ENCODE measurements at regions not wholly inside any gene's neighbourhood (a gene's known extent, or its start where the extent isn't known, plus 50 kb on each side); places are given as distances from the start of the nearest gene placed in this dataset.

DNA sequence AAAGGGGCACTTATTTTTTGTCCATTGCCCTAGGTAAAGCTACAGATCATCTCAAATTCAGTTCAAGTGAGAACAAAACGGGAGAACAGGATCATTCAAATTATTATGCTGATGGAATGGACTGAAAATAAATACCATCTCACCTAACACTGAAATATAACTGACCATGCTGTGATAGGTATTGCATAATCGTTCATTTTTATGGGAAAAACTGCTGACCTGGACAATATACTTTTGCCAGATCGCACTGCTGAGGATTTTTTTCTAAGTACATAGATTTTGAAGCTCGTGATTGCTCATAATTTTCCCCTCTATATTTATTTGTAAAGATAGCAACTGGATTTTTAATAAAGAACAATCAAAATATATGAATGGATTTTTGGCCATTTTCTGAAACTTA lies 636.6 kb upstream of the NEGR1 start:
- no peaks in the 10 kb centered on the region for H3K9me3 ChIP-seq (ENCODE audit: control insufficient read depth, low read length, poor library complexity, severe bottlenecking)
- no peak for ATAC-seq
- Mint-ChIP-seq H3K4me3 (no peak overlapping the region), H3K36me3 (ENCODE audit: low read depth) (no peaks in the 10 kb centered on the region), H3K4me1 (no peaks in the 10 kb centered on the region), H3K27ac (no peak overlapping the region), H3K27me3 (no peaks in the 10 kb centered on the region)
- DNase-seq, result no peak

DNA sequence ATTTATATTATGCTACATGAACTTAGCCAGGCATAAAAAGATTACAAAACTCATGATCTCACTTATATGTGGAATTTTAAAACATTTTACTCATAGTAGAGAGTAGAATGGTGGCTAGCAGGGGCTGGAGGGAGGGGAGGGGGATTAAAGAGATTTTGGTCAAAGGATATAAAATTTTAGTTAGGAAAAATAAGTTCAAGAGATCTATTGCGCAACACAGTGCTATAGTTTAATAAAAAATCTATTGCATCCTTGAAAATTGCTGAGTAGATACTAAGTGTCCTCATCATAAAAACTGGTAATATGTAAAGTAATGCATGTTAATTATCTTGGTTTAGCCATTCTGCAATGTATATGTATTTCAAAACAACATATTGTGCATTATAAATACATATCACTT lies 635.6 kb upstream of the NEGR1 start:
- no peak for DNase-seq
- H3K27ac Mint-ChIP-seq, result no peak overlapping the region
- H3K36me3 Mint-ChIP-seq (ENCODE audit: low read depth), result no peaks in the 10 kb centered on the region
- no peaks in the 10 kb centered on the region for H3K27me3 Mint-ChIP-seq
- no peak for ATAC-seq
- H3K9me3 ChIP-seq (ENCODE audit: control insufficient read depth, low read length, poor library complexity, severe bottlenecking), result no peaks in the 10 kb centered on the region
- H3K4me3 Mint-ChIP-seq, result no peak overlapping the region
- H3K4me1 Mint-ChIP-seq, result no peaks in the 10 kb centered on the region

DNA sequence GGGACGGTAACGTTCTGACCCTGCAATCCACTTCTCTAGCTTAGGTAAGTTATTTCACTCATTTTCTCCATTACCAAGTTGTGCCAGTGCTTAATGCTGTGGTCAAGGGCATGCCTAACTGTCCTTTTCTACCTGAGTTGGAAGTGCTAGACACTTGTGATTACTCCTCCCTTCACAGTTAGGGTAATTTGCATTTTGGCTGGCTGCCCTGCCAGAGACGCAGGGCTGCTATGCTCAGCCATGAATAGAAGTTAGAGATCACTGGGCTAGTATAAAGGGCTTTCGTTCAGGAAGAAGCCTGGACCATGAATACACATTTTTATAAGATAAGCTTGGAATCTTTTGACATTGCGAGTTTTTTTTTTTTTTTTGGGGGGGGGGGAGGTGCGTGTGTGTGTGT lies 633.2 kb upstream of the NEGR1 start:
- Mint-ChIP-seq H3K27ac (no peak overlapping the region), H3K36me3 (ENCODE audit: low read depth) (no peaks in the 10 kb centered on the region), H3K27me3 (no peaks in the 10 kb centered on the region), H3K4me3 (no peak overlapping the region), H3K4me1 (no peaks in the 10 kb centered on the region)
- no peak for DNase-seq
- H3K9me3 ChIP-seq (ENCODE audit: control insufficient read depth, low read length, poor library complexity, severe bottlenecking), result no peaks in the 10 kb centered on the region
- ATAC-seq, result no peak

DNA sequence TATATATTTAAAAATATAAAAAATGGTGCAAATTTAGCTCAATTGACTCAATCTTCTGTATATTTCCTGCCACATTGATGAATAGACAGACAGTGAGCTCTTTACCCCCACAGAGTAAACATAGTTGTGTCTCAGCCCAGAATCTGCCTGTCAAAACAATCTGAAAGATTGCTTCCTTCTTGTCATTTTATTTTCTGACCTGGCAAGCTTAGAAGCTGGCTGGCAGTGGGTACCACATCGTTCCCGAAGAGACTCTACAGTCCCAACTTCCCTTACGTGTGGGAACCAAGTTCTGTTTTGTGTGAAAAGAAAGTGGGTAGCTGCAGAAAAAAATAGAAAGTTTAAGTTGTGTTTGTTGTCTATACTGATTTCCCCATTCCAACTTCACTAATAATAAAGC lies 629.3 kb upstream of the NEGR1 start:
- Mint-ChIP-seq H3K27ac (no peak overlapping the region), H3K4me1 (no peaks in the 10 kb centered on the region), H3K27me3 (no peaks in the 10 kb centered on the region), H3K4me3 (no peak overlapping the region), H3K36me3 (ENCODE audit: low read depth) (no peaks in the 10 kb centered on the region)
- no peak for DNase-seq
- no peak for ATAC-seq
- H3K9me3 ChIP-seq (ENCODE audit: control insufficient read depth, low read length, poor library complexity, severe bottlenecking), result no peaks in the 10 kb centered on the region

DNA sequence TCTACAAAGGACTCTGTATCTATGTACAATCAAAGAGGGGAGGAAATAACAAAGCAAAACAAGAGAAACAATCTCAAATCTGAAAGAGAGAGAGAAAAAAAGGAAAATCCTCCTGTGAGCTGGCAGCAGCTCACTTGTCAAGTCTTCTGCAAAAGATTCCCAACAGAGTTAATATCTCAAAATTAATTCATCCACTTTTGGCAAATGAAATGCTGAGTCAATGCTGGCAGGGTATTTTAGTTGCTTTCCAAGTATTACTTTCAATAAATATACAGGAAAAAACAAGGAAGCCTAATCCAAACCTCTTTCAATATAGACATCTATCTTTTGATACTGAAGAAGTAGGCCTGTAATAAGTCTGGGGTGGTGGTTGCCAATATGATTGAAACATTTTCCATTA lies 613.9 kb upstream of the NEGR1 start:
- Mint-ChIP-seq H3K27me3 (no peaks in the 10 kb centered on the region), H3K36me3 (ENCODE audit: low read depth) (no peaks in the 10 kb centered on the region), H3K4me3 (no peak overlapping the region), H3K4me1 (no peaks in the 10 kb centered on the region), H3K27ac (no peak overlapping the region)
- ATAC-seq, result no peak
- no peaks in the 10 kb centered on the region for H3K9me3 ChIP-seq (ENCODE audit: control insufficient read depth, low read length, poor library complexity, severe bottlenecking)
- DNase-seq, result no peak

DNA sequence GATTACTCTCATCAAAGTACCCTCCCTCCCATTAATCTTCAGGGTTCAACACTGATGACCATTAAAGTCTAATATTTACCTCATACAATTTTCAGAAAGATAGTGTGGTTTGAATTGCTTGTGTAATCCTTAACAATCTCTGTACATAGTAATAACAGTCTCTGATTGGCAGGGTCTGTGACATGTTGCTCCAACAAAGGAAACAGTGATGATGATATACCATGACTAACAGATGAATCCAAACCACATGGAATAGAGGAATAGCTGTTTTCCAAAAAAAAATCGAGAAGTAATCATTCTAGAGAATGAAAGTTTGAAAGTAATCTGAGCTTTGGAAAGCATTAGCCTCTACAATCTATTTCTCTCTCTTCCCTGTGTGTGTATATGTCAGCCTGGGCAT lies 610.1 kb upstream of the NEGR1 start:
- H3K36me3 Mint-ChIP-seq (ENCODE audit: low read depth), result no peaks in the 10 kb centered on the region
- no peak overlapping the region for H3K4me3 Mint-ChIP-seq
- ATAC-seq (no peak), DNase-seq (no peak)
- H3K27me3 Mint-ChIP-seq, result no peaks in the 10 kb centered on the region
- no peaks in the 10 kb centered on the region for H3K9me3 ChIP-seq (ENCODE audit: control insufficient read depth, low read length, poor library complexity, severe bottlenecking)
- H3K4me1 Mint-ChIP-seq, result no peaks in the 10 kb centered on the region
- no peak overlapping the region for H3K27ac Mint-ChIP-seq

DNA sequence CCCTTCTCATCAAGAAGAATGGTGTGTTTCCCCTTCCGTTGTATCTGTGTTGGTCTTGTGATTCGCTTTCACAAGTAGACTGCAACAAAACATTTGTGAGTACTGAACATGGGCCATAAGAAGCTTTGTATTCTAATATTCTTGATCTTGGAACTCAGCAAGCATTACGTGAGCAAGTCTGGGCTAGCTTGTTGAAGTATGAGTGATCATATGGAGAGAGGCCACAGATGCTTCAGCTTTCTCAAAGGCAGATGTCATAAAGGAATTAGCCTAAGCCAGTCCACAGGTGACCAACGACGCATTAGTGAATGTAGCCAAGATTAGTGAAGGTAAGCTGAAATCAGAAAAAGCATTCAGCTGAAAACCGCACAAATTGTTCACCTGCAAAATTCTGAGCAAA lies 609.6 kb upstream of the NEGR1 start:
- no peaks in the 10 kb centered on the region for H3K9me3 ChIP-seq (ENCODE audit: control insufficient read depth, low read length, poor library complexity, severe bottlenecking)
- Mint-ChIP-seq H3K4me1 (no peaks in the 10 kb centered on the region), H3K4me3 (no peak overlapping the region), H3K27me3 (no peaks in the 10 kb centered on the region), H3K27ac (no peak overlapping the region), H3K36me3 (ENCODE audit: low read depth) (no peaks in the 10 kb centered on the region)
- no peak for ATAC-seq
- DNase-seq, result no peak

DNA sequence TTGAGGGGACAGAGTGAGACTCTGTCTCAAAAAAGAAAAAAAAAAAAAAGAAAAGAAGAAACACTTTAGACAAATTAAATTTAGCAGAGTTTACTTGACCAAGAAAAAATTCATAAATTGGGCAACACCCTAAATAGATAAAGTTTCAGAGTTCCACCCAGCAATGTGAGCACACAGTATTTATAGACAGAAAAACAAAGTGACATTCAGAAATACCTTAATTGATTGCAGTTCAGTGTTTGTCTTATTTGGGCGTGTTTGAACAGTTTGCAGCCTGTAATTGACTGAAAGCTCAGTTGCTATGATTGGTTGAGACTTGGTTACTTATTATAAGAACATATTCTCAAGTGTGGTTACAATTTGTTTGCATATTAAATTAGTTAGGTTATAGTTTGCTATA lies 603.5 kb upstream of the NEGR1 start:
- Mint-ChIP-seq H3K4me1 (no peaks in the 10 kb centered on the region), H3K4me3 (no peak overlapping the region), H3K36me3 (ENCODE audit: low read depth) (no peaks in the 10 kb centered on the region), H3K27ac (no peak overlapping the region), H3K27me3 (no peaks in the 10 kb centered on the region)
- DNase-seq (no peak), ATAC-seq (no peak)
- no peaks in the 10 kb centered on the region for H3K9me3 ChIP-seq (ENCODE audit: control insufficient read depth, low read length, poor library complexity, severe bottlenecking)

DNA sequence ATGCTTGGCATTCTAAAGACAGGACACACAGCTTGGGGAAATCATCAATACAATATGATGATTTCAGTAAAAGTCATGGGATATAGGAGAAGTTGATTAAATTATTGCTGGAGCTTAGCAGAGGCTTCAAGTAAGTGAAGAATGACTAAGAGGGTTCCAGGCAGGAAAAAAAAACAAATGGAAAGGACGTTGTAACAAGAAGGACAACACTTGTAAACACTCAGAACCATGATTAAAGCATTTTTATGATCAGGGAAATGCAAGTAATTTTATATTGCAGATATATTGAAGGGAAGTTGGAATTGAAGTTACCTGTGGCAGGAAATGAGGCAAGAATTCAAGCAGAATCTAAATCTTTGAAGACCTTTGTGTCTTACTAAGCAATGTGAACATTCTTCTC lies 602.7 kb upstream of the NEGR1 start:
- Mint-ChIP-seq H3K27ac (no peak overlapping the region), H3K4me1 (no peaks in the 10 kb centered on the region), H3K4me3 (no peak overlapping the region), H3K36me3 (ENCODE audit: low read depth) (no peaks in the 10 kb centered on the region), H3K27me3 (no peaks in the 10 kb centered on the region)
- no peaks in the 10 kb centered on the region for H3K9me3 ChIP-seq (ENCODE audit: control insufficient read depth, low read length, poor library complexity, severe bottlenecking)
- DNase-seq, result no peak
- no peak for ATAC-seq

DNA sequence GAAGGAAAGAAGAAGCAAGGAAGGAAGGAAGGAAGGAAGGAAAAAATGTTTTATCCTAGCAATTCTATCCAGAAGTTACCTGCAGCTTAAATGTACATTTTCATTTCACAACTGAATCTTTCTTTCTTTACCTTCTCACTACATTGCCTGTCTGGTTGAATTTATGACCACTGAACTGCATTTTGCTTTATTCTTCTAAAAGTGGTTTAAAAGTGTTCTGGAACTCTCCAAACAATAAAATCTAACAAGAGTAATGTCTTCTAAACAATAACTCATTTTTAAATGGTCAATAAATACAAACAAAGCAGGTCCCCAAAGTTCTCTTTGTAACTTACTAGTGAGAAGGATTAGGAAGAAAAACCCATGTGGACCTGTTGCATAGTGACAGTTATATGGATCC lies 587.5 kb upstream of the NEGR1 start:
- H3K4me1 Mint-ChIP-seq, result no peaks in the 10 kb centered on the region
- H3K36me3 Mint-ChIP-seq (ENCODE audit: low read depth), result no peaks in the 10 kb centered on the region
- no peak overlapping the region for H3K27ac Mint-ChIP-seq

DNA sequence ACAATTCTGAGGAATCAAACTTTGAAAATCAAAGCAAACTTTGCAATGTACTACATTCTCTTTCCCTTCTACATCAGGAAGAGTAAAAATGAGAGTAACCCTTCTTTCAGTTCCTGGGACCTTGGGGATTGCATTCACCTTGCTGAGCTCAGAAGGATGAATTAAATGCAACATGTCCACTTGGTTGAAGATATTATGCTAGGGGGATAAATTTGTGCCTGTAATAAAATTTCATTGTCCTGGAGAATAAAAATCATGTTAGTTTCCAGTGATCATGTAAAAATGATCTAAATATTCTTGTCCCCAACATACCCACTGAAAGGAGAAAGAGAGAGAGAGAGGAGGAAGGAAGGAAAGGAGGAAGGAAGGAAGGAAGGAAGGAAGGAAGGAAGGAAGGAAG lies 587.1 kb upstream of the NEGR1 start:
- no peaks in the 10 kb centered on the region for H3K4me1 Mint-ChIP-seq

More for the DNA sequence above, 587.5 kb upstream of the NEGR1 start:
- ATAC-seq (no peak), DNase-seq (no peak)
- no peaks in the 10 kb centered on the region for H3K27me3 Mint-ChIP-seq
- H3K4me3 Mint-ChIP-seq, result no peak overlapping the region
- H3K9me3 ChIP-seq (ENCODE audit: control insufficient read depth, low read length, poor library complexity, severe bottlenecking), result no peaks in the 10 kb centered on the region

DNA sequence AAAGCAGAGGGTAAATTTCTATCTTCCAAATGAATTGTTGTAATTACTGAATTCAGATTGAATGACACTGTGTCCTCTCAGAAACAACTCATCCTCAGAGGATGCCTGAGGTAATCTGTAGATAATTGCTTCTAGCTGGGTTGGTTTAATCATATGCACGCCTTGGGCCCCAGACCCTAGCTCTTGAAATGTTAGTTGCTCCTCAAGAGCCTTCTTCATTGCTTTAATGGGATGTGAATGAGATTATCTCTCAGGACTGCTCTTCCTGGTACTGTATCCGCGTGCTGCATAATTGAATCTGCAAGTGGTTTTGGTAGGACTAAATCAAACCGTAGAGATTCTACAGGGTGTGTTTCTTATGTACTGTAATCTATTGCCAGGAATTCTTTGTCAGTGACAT lies 569.3 kb upstream of the NEGR1 start:
- no peaks in the 10 kb centered on the region for H3K4me1 Mint-ChIP-seq
- H3K9me3 ChIP-seq (ENCODE audit: control insufficient read depth, low read length, poor library complexity, severe bottlenecking), result no peaks in the 10 kb centered on the region
- H3K4me3 Mint-ChIP-seq, result no peak overlapping the region
- DNase-seq, result no peak
- H3K36me3 Mint-ChIP-seq (ENCODE audit: low read depth), result no peaks in the 10 kb centered on the region
- H3K27me3 Mint-ChIP-seq, result no peaks in the 10 kb centered on the region
- ATAC-seq, result no peak
- H3K27ac Mint-ChIP-seq, result no peak overlapping the region

More for the DNA sequence above, 587.1 kb upstream of the NEGR1 start:
- ATAC-seq (no peak), DNase-seq (no peak)
- no peaks in the 10 kb centered on the region for H3K36me3 Mint-ChIP-seq (ENCODE audit: low read depth)
- H3K27ac Mint-ChIP-seq, result no peak overlapping the region
- H3K9me3 ChIP-seq (ENCODE audit: control insufficient read depth, low read length, poor library complexity, severe bottlenecking), result no peaks in the 10 kb centered on the region
- H3K4me3 Mint-ChIP-seq, result no peak overlapping the region
- H3K27me3 Mint-ChIP-seq, result no peaks in the 10 kb centered on the region

DNA sequence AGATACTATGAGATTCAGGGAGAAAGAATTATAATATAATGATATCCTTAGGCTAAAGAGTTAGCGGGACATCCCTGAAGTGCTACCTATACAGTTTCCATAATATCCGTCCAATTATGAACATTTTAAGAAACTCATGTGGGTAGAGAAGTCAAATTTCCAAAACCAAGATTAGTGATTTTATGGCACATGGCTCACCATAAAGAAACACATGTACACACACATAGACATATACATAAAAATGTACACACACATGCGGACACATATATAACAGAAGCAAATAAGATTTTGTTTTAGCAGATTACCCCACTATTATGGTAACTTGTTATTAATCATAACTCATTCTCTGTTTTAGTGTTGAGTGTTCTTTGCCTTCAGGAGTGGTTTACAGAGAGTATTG lies 566.7 kb upstream of the NEGR1 start:
- ATAC-seq, result no peak
- H3K36me3 Mint-ChIP-seq (ENCODE audit: low read depth), result no peaks in the 10 kb centered on the region

DNA sequence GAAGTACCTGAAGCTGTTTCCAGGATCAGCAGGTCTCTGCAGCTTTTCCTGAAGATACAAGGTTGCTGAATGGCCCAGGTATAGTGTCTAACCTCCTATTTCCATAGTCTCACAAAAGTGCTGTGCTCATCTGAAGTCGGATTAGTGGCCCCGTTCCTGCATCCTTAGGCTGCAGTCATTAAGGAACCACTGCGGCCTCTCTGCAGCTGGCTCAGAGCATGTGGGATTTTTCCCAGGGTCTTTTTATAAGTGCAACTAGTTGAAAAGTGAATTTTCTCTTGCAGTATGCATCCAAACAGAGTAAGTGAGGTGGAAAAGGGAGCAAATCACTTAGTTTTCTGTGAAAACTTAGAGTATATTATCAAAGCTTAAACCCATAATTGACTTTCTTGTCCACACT lies 565.3 kb upstream of the NEGR1 start:
- H3K9me3 ChIP-seq (ENCODE audit: control insufficient read depth, low read length, poor library complexity, severe bottlenecking), result no peaks in the 10 kb centered on the region
- no peaks in the 10 kb centered on the region for H3K36me3 Mint-ChIP-seq (ENCODE audit: low read depth)
- H3K4me3 Mint-ChIP-seq, result no peak overlapping the region
- no peak for DNase-seq
- no peak for ATAC-seq
- no peaks in the 10 kb centered on the region for H3K4me1 Mint-ChIP-seq
- H3K27ac Mint-ChIP-seq, result no peak overlapping the region
- no peaks in the 10 kb centered on the region for H3K27me3 Mint-ChIP-seq

More for the DNA sequence above, 566.7 kb upstream of the NEGR1 start:
- H3K4me1 Mint-ChIP-seq, result no peaks in the 10 kb centered on the region
- no peak for DNase-seq
- H3K4me3 Mint-ChIP-seq, result no peak overlapping the region
- H3K9me3 ChIP-seq (ENCODE audit: control insufficient read depth, low read length, poor library complexity, severe bottlenecking), result no peaks in the 10 kb centered on the region
- H3K27me3 Mint-ChIP-seq, result no peaks in the 10 kb centered on the region
- H3K27ac Mint-ChIP-seq, result no peak overlapping the region

Data from T-helper 17 cell (primary cell).